AG20443 (cell line): ENCODE measurements at regions not wholly inside any gene's neighbourhood (a gene's known extent, or its start where the extent isn't known, plus 50 kb on each side); places are given as distances from the start of the nearest gene placed in this dataset.

Source experiments
- DNase-seq: peaks from one replicate; pipeline ENCODE4 v3.0.0; 2012; ENCODE audit warnings: low spot score, mixed read lengths

- DNase-seq: no peak
Measured at GRCh38 chr20:40770564-40771307, 81.7 kb upstream of the MAFB start.

GRCh38 chr20:40771308-40771610 lies 82.2 kb upstream of the MAFB start:
- no peak for DNase-seq

- DNase-seq: no peak
Measured at GRCh38 chr20:40771848-40772511, 82.9 kb upstream of the MAFB start.

- no peak for DNase-seq
Measured at GRCh38 chr20:40773376-40773775, 84.3 kb upstream of the MAFB start.

GRCh38 chr20:40774252-40774651 lies 85.2 kb upstream of the MAFB start:
- DNase-seq: no peak

- no peak for DNase-seq
Measured at GRCh38 chr20:40775561-40776146, 86.6 kb upstream of the MAFB start.

GRCh38 chr20:40776466-40777457 lies 87.7 kb upstream of the MAFB start:
- DNase-seq: no peak

- DNase-seq: no peak
Measured at GRCh38 chr20:40777653-40778052, 88.6 kb upstream of the MAFB start.

- DNase-seq: no peak
Measured at GRCh38 chr20:40778894-40779496, 90.0 kb upstream of the MAFB start.

- no peak for DNase-seq
Measured at GRCh38 chr20:40781327-40782042, 92.4 kb upstream of the MAFB start.

- DNase-seq: no peak
Measured at GRCh38 chr20:40782043-40782368, 93.0 kb upstream of the MAFB start.

- DNase-seq: no peak
Measured at GRCh38 chr20:40785346-40785745, 96.3 kb upstream of the MAFB start.

- DNase-seq: no peak
Measured at GRCh38 chr20:40786336-40786735, 97.3 kb upstream of the MAFB start.

GRCh38 chr20:40787941-40788340 lies 98.9 kb upstream of the MAFB start:
- no peak for DNase-seq

GRCh38 chr20:40797425-40797824 lies 108.4 kb upstream of the MAFB start:
- peak; percentile 48 for DNase-seq

- DNase-seq: no peak
Measured at GRCh38 chr20:40798066-40798465, 109.0 kb upstream of the MAFB start.

- no peak for DNase-seq
Measured at GRCh38 chr20:40802886-40803285, 113.8 kb upstream of the MAFB start.

- DNase-seq: no peak
Measured at GRCh38 chr20:40803381-40803780, 114.3 kb upstream of the MAFB start.

- DNase-seq: no peak
Measured at GRCh38 chr20:40805592-40805991, 116.6 kb upstream of the MAFB start.

GRCh38 chr20:40806929-40807820 lies 118.1 kb upstream of the MAFB start:
- DNase-seq: no peak

GRCh38 chr20:40807821-40808170 lies 118.8 kb upstream of the MAFB start:
- DNase-seq: no peak
